Kidney (tissue), 13 donors: ENCODE measurements at regions not wholly inside any gene's neighbourhood (a gene's known extent, or its start where the extent isn't known, plus 50 kb on each side); places are given as distances from the start of the nearest gene placed in this dataset.
A peak's percentile ranks its signal among the peaks of the same experiment; 100 is the strongest.

Experiments used
- DNase-seq, 5 donors: peaks; one replicate each; pipeline ENCODE4 v3.0.0-alpha.2; 2013 to 2020
- FAIRE-seq: peaks from 2 replicates; lab custom pipeline; 2012; peaks lifted over from hg19 to GRCh38; lab: Jason Lieb, UNC
- H3K27ac ChIP-seq, 2 donors: one replicate each; pipeline ENCODE4 v1.7.0; 2013; ENCODE audit warnings: low read depth in 2 of 2, low read length in 2 of 2, inconsistent platforms in 1 of 2
- H3K27me3 ChIP-seq: one replicate; pipeline ENCODE4 v1.7.1; 2013; ENCODE audit warnings: low read length, inconsistent platforms; ENCODE audit not compliant: control insufficient read depth, insufficient read depth
- H3K36me3 ChIP-seq, 3 donors: one replicate each; pipeline versions ENCODE4 v1.7.0 to v1.7.1; 2013; ENCODE audit warnings: low read length in 3 of 3, control low read depth in 1 of 3, inconsistent platforms in 1 of 3; ENCODE audit not compliant: insufficient read depth in 3 of 3, control insufficient read depth in 2 of 3
- H3K4me1 ChIP-seq, 3 donors: one replicate each; pipeline versions ENCODE4 v1.7.0 to v1.7.1; 2013; ENCODE audit warnings: low read length in 3 of 3, inconsistent platforms in 1 of 3, low read depth in 1 of 3; ENCODE audit not compliant: control insufficient read depth in 2 of 3, insufficient read depth in 2 of 3
- H3K4me3 ChIP-seq, 3 donors: one replicate each; pipeline versions ENCODE4 v1.7.0 to v1.8.1; 2013; ENCODE audit warnings: low read length in 3 of 3, control low read depth in 1 of 3, inconsistent platforms in 1 of 3
- H3K9ac ChIP-seq, 3 donors: one replicate each; pipeline versions ENCODE4 v1.7.0 to v1.7.1; 2013; ENCODE audit warnings: low read length in 3 of 3, control low read depth in 1 of 3, inconsistent platforms in 1 of 3
- H3K9me3 ChIP-seq, 3 donors: one replicate each; pipeline versions ENCODE4 v1.7.0 to v1.7.1; 2013; ENCODE audit warnings: low read length in 3 of 3, control low read depth in 1 of 3, inconsistent platforms in 1 of 3; ENCODE audit not compliant: control insufficient read depth in 2 of 3, insufficient read depth in 1 of 3
- intact Hi-C: fragments of 100-400 bp; cut with DNase I; formaldehyde crosslinking; loops from one replicate; pipeline ENCODE4 v1.11.1; 2022
- TF ChIP-seq, protein P1 (sequence below): IDR thresholded peaks from 3 replicates; pipeline ENCODE4 v1.5.1; 2012; ENCODE audit warnings: mild to moderate bottlenecking, moderate library complexity, borderline replicate concordance; ENCODE audit not compliant: insufficient read depth; ENCODE audit errors: extremely low read depth
- donor health status: control.
- donor health status: control.
- donor health status: control.
- donor health status: control.
- donor health status: control.
- donor health status: DM: yes; HTN: yes; CAD: no.
- donor health status: Normal renal cell carcinoma (clear cell type).

DNA sequence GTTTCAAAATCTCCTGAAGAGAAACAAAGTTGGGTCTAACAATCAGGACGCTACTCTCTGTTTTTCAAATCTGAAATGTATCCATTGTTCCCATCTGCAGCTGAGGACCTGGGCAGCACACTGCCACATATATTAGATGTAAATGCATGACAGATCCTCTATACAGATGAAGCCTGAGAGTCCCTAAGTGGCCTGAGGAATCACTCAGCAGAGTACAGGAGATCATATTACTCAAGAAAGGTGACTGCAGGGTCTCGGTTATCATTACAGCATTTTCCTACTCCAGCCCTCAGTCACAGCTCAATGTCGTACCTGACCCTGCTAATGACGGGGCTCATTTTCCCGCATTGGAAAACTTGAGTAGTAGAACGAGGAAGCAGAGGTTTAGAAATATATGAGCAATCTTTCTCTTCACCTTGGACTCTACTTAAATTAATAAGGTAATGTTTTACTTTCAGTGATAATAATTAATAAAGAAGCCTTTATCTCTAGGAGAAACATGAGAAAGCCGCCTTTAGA is 256.2 kb upstream of the IRAK1BP1 start:
- Histone ChIP-seq H3K27me3 (no peaks in the 10 kb centered on the region), H3K27ac (no peak overlapping the region), H3K9me3 (no peaks in the 10 kb centered on the region), H3K4me3 (no peak overlapping the region), H3K36me3 (no peaks in the 10 kb centered on the region), H3K9ac (no peak overlapping the region), H3K4me1 (no peaks in the 10 kb centered on the region)
- DNase-seq (peak in 2 of 5 donors; percentile 2 to 3), FAIRE-seq (no peak)
- TF ChIP-seq, protein P1, sequence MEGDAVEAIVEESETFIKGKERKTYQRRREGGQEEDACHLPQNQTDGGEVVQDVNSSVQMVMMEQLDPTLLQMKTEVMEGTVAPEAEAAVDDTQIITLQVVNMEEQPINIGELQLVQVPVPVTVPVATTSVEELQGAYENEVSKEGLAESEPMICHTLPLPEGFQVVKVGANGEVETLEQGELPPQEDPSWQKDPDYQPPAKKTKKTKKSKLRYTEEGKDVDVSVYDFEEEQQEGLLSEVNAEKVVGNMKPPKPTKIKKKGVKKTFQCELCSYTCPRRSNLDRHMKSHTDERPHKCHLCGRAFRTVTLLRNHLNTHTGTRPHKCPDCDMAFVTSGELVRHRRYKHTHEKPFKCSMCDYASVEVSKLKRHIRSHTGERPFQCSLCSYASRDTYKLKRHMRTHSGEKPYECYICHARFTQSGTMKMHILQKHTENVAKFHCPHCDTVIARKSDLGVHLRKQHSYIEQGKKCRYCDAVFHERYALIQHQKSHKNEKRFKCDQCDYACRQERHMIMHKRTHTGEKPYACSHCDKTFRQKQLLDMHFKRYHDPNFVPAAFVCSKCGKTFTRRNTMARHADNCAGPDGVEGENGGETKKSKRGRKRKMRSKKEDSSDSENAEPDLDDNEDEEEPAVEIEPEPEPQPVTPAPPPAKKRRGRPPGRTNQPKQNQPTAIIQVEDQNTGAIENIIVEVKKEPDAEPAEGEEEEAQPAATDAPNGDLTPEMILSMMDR: no peak
- intact Hi-C loops: no loop called here

DNA sequence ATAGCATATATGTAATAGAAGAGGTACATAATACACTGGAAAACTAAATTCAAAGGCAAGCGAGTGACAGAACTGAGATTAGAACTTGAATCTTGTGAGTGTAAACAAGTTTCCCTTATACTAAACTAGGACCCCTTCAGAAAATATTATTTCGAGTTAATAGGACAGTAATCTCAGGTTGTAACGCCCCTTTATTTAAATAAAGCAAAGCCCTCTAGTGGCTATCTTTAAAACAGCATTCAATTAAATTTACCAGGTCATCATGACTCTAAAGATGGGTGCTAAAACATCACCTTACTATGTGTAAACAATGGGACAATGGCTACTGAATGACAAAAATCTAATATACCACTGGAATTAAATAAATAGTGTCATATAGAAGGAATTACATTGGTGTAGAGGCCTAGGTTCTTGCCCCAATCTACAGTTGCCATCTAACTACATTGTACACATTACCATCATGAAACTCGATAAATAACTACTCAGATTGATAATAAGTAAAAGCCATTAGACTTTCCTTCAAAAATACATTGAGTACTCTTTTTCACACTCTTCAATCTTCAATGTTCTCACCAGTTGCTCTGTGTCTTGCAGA is 255.4 kb upstream of the IRAK1BP1 start:
- no peaks in the 10 kb centered on the region for H3K27me3 ChIP-seq
- H3K4me3 ChIP-seq: no peak overlapping the region
- no peaks in the 10 kb centered on the region for H3K9me3 ChIP-seq
- no peak overlapping the region for H3K27ac ChIP-seq
- intact Hi-C loops: no loop called here
- no peak for FAIRE-seq
- TF ChIP-seq, protein P1: no peak
- H3K4me1 ChIP-seq: no peaks in the 10 kb centered on the region
- H3K9ac ChIP-seq: no peak overlapping the region
- no peaks in the 10 kb centered on the region for H3K36me3 ChIP-seq
- no peak for DNase-seq

GRCh38 chr6:78614961-78615360 is 252.4 kb upstream of the IRAK1BP1 start:
- intact Hi-C loops: no loop called here

More at GRCh38 chr6:78614961-78615360, 252.4 kb upstream of the IRAK1BP1 start:
- H3K36me3 ChIP-seq: no peaks in the 10 kb centered on the region
- no peaks in the 10 kb centered on the region for H3K4me1 ChIP-seq
- no peak overlapping the region for H3K4me3 ChIP-seq
- H3K9me3 ChIP-seq: no peaks in the 10 kb centered on the region
- TF ChIP-seq, protein P1: no peak
- H3K9ac ChIP-seq: no peak overlapping the region
- H3K27ac ChIP-seq: no peak overlapping the region
- no peak for FAIRE-seq
- no peaks in the 10 kb centered on the region for H3K27me3 ChIP-seq
- DNase-seq: no peak
